ENCODE measurements at regions not wholly inside any gene's neighbourhood (a gene's known extent, or its start where the extent isn't known, plus 50 kb on each side); places are given as distances from the start of the nearest gene placed in this dataset.

GRCh38 chr2:76387294-76387693, 676.6 kb upstream of the GCFC2 start:
- no peak for TF ChIP-seq CTCF (IDR thresholded peaks at IDR 0.05)
- no peak for TF ChIP-seq ZFX (IDR thresholded peaks at IDR 0.05; ENCODE audit: borderline replicate concordance)
